ENCODE measurements at regions not wholly inside any gene's neighbourhood (a gene's known extent, or its start where the extent isn't known, plus 50 kb on each side); places are given as distances from the start of the nearest gene placed in this dataset.
"Not testable (repeated sequence)": the region's sequence is repeated elsewhere in the genome, so short reads cannot be mapped to it uniquely, and the experiment has no call there.

DNA sequence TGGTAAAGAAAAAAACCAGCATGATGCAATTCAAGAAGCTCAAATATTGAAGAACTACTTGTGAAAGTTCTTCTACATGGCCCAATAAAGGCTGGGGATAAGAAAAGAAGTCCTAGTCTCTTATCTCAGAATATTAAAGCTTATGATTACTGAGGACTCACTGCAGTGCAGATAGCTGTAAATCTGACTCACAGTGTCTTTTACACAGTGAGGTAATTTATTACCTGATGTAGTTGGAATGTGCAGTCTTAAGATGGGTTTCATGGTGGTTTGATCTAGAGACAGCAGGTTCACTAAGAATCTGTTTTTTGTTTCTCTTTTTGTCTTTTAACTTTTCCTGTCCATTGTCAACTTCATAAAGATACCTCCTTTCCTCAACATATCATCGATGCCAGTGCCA lies 484.0 kb upstream of the MAP2 start:
- no peak for DNase-seq

DNA sequence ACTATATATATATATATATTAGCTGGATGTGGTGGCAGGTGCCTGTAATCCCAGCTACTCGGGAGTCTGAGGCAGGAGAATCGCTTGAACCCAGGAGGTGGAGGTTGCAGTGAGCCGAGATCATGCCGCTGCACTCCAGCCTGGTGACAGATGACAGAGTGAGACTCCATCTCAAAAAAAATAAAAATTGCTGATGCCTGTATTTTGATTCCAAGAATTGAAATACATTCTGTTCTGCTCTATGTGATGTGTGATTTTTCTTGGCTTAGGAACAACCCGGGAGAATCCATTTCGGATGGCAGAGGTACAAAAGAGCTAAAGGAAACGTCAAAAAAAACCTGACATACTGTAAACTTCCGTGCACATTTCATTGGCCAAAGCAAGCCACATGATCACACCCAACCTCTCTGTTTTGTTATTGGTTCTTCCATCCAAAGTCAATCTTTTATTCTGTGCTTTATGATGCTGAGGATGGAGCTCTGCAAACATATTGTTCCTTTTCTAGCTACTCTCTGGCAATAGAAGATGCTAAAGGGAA lies 478.1 kb upstream of the MAP2 start:
- DNase-seq, result no peak

- no peak for DNase-seq
Observed at GRCh38 chr2:208948073-208948472, 475.8 kb upstream of the MAP2 start.

GRCh38 chr2:208970070-208970469 lies 453.8 kb upstream of the MAP2 start:
- no peak for DNase-seq

GRCh38 chr2:208977582-208977981 lies 446.3 kb upstream of the MAP2 start:
- no peak for DNase-seq

GRCh38 chr2:208978946-208979345 lies 444.9 kb upstream of the MAP2 start:
- DNase-seq, result no peak

GRCh38 chr2:208980321-208980720 lies 443.5 kb upstream of the MAP2 start:
- no peak for DNase-seq

GRCh38 chr2:208982831-208983230 lies 441.0 kb upstream of the MAP2 start:
- no peak for DNase-seq

DNA sequence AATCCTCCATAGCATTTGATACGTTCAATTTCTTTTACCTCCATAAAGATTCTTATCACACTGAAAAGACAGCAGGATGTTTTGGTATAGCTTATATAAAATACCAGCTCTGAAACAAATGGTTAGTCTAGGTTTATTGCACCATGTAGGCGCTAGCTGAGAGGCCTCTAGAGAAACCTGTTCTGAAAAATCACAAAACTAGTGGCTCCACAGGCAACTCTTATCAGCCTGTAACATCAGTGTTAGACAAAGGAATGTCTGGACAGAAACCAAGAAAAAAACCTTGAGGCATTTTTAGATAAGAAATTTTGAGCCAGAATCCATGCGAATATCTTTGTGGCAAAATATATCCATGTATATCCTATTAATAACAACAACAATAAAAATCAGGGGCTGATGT lies 440.4 kb upstream of the MAP2 start:
- no peak for DNase-seq

- DNase-seq, result no peak
Observed at GRCh38 chr2:208984376-208985090, 439.3 kb upstream of the MAP2 start.

GRCh38 chr2:208985644-208986043 lies 438.2 kb upstream of the MAP2 start:
- no peak for DNase-seq

DNA sequence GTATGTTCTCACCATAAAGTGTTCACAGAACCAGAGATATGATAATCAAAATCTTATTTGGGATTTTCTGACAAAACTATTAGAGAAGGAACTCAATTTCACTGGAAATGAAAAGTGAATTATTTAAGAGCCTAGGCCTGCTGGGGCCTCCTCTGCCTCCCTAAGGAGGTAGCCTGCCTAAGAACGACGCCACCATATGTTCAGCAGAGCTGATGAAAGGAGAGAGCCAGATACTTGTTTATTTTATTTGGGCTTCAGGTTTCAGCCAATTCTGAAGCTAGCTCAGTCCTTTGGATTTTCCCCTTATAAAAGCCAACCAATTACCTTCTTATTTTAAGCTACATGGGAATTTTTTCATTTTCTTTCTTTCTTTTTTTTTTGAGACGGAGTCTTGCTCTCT lies 433.1 kb upstream of the MAP2 start:
- no peak for DNase-seq

- no peak for DNase-seq
Observed at GRCh38 chr2:208999911-209000310, 423.9 kb upstream of the MAP2 start.

- no peak for DNase-seq
Observed at GRCh38 chr2:209002054-209002453, 421.8 kb upstream of the MAP2 start.

DNA sequence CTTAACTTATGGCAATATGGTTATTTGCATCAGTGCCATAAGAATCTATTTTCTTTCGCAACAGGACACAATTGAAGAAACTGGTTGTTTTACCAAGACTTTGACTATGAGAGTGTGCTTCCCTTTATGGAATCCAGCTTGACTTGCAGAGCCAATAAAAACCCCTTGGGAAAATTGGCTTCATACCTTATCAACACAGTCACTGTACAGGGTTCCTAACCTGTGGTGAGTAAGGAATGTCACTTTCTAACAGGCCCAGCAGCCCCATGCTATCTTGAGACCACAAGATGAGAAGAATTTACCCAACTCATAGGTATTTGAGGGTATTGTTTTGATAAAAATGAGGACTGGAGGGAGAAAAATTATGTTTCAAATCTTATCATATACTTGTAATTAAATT lies 418.5 kb upstream of the MAP2 start:
- no peak for DNase-seq

DNA sequence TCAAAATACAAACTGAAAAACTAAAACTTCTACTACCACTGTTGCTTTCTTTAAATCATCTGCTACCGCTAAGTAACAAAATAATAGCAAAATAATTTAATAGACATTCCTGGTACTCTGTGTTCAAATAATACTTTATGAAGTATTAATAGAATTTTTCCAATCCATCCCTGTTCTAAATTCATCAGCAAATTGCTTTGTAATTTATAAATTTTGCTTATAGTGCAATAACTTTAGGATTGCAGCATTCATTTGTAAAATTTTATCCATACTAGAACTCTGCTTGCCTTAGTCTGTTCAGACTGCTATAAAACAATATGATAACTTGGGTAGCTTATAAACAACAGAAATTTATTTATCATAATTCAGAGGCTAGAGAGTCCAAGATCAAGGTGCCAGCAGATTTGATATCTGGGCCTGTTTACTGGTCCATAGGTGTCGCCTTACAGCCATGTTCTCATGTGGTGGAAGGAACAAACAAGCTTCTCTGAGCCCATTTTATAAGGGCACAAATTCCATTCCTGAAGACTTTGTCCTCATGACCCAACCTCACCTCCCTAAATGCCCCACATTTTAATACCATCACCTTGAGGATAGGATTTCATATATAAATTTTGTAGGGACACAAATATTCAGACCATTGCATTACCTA lies 415.1 kb upstream of the MAP2 start:
- no peak for DNase-seq

DNA sequence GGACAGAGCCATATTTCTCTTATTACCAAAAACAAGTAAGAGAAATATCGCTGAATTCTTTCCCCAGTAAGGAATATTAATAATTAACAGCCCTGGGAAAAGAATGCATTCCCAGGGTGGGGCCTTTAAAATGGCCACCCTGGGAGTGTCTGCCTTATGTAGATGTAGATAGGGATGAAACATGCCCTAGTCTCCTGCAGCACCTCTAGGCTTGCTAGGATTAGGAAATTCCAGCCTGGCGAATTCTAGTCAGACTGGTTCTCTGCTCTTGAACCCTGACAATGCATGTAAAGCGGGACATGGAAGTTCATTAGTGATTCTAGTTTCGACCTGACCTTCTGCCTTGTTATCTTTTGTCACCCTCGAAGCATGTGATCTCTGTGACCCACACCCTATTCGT lies 405.2 kb upstream of the MAP2 start:
- DNase-seq, result not testable (repeated sequence)

DNA sequence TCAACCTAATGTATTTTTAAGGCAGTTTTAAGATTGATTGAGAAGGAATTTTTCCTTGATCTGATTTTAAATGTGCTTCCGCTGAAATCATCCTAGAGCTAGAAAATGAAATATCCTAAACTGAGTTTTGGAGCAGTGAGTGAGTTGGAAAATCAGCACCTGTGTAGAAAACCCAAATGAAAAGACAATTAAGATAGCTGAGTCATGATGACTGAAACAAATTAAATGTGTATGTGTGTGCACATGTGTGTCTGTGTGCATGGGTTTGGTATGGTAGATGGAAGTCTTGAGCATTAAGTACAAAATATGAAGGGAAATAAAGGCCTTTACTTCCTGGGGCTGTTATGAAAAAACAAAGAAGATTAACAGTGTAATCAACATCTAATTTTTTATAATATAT lies 394.6 kb upstream of the MAP2 start:
- no peak for DNase-seq

GRCh38 chr2:209044307-209044706 lies 379.5 kb upstream of the MAP2 start:
- no peak for DNase-seq

DNA sequence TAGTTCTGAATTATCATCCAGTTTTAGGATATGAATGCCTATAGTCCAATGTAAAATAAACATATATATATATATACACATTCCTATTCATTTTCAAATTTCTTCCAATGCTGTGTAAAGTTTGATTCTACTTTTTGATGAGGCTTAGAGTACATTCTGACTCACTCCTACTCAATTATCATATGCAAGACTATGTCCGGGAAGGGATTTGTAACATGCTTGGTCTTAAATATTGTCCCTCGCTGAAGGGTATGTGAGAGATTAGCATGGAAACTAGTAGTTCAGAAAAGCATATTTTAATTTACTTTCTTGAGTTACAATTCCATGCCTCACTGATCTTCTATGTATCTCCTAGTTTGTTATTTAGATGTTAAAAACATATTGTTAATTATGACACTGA lies 377.7 kb upstream of the MAP2 start:
- DNase-seq, result no peak

DNA sequence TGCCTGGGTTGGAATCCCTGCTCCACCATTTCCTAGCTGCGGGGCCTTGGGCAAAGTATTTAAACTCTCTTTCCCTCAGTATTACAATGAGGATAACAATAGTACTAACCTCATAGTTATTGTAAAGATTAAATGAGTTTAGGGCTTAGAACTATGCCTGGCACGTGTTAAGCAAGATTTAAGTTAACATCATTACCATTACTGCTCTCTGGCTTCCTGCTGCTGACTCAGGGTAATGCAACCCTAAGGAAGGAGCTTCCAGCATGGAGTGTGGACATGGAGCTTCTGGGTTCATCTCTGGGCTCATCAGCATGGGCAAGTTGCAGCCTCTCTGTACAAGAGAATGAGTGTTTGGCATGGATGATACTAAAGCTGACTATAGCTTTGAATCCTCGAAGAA lies 374.2 kb upstream of the MAP2 start:
- DNase-seq, result no peak

DNA sequence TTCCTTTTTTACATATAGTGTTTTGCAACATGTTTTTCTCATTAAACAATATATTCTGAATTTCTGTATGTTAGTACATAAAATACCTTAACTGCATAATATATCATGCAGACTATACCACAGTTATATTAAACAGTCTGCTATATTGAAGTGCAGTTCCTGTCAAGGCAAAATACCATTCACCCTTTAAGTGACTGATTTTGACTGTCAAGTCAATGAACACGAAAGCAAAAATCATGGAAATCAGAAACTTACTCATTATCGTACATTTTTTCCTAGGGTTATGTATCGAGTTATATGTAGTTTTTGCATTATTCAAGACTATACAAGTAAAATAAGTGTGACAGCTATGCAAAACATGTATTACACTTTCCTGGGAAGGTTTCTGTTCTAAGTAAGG lies 361.6 kb upstream of the MAP2 start:
- no peak for DNase-seq

- DNase-seq, result no peak
Observed at GRCh38 chr2:209070262-209070661, 353.6 kb upstream of the MAP2 start.

- DNase-seq, result no peak
Observed at GRCh38 chr2:209073151-209073550, 350.7 kb upstream of the MAP2 start.

- no peak for DNase-seq
Observed at GRCh38 chr2:209074711-209075110, 349.1 kb upstream of the MAP2 start.
